ENCODE measurements at regions not wholly inside any gene's neighbourhood (a gene's known extent, or its start where the extent isn't known, plus 50 kb on each side); places are given as distances from the start of the nearest gene placed in this dataset.
A peak's percentile ranks its signal among the peaks of the same experiment; 100 is the strongest.

GRCh38 chr2:128868686-128869551 lies 550.3 kb upstream of the HS6ST1 start:
- FAIRE-seq (no peak), DNase-seq (ENCODE audit: low spot score) (no peak), ATAC-seq (no peak)
- TF ChIP-seq CREB1 (IDR thresholded peaks at IDR 0.05) (peak; percentile 52), CREB1 (CRISPR knock-in tag; IDR thresholded peaks at IDR 0.05) (no peak), YEATS4 (CRISPR knock-in tag; IDR thresholded peaks at IDR 0.05; ENCODE audit: borderline replicate concordance) (no peak)
- intact Hi-C loops (cut with micrococcal nuclease; ENCODE audit: unreplicated experiment): no loop called here
- H3K36me3 ChIP-seq (replicated peaks in 1 of 2; ENCODE audit: control insufficient read depth in 1 of 2, insufficient read depth in 2 of 2, low read length in 2 of 2): no peaks in the 10 kb centered on the region
- no peaks in the 10 kb centered on the region for H4K20me1 ChIP-seq (ENCODE audit: insufficient read depth, low read length)
- H3K9ac ChIP-seq (ENCODE audit: insufficient read depth, low read depth, low read length): no peak overlapping the region
- H3K4me2 ChIP-seq (ENCODE audit: low read depth, low read length): no peak overlapping the region
- no peaks in the 10 kb centered on the region for H3K4me1 ChIP-seq (ENCODE audit: insufficient read depth, low read length)
- H2AFZ ChIP-seq (ENCODE audit: low read length): no peak overlapping the region
- ChIA-PET POLR2A (no interaction called here), CTCF (ENCODE audit: low intra/inter-chr PET ratio, low total read pairs) (no interaction called here)
- H3K9me3 ChIP-seq (ENCODE audit: low read length): no peaks in the 10 kb centered on the region
- in situ Hi-C loops (cut with HindIII; ENCODE audit: extremely low pct_ligation_motif_present, low pct_unique_long_range_greater_than_20kb): no loop called here
- peaks cover 0 to 20% of the 10 kb centered on the region in 2 experiments; a peak in 2 of 5 replicates for H3K27me3 ChIP-seq (ENCODE audit: control insufficient read depth in 1 of 2, insufficient read depth in 2 of 2, low read length in 2 of 2)
- WGBS (ENCODE audit: low lambda C conversion rate): 3% methylated on average over 7 of the region's 7 CpGs
- no TSS peak for BruUV-seq (replicated peaks)
- no peak overlapping the region for H3K4me3 ChIP-seq (replicated peaks in 1 of 3; ENCODE audit: insufficient read depth in 1 of 3, low read depth in 2 of 3, low read length in 3 of 3)
- no peaks in the 10 kb centered on the region for H3K79me2 ChIP-seq (ENCODE audit: insufficient read depth, low read length)
- no peak overlapping the region for H3K27ac ChIP-seq (ENCODE audit: extremely low read length, insufficient read depth, low read length)

- CTCF ChIA-PET (ENCODE audit: low intra/inter-chr PET ratio, low total read pairs): no interaction called here
- H3K4me3 ChIP-seq (replicated peaks in 1 of 3; ENCODE audit: insufficient read depth in 1 of 3, low read depth in 2 of 3, low read length in 3 of 3): no peak overlapping the region
- POLR2A ChIA-PET: no interaction called here
- no peaks in the 10 kb centered on the region for H4K20me1 ChIP-seq (ENCODE audit: insufficient read depth, low read length)
- peaks cover 0 to 23% of the 10 kb centered on the region in 2 experiments; a peak in 2 of 5 replicates for H3K27me3 ChIP-seq (ENCODE audit: control insufficient read depth in 1 of 2, insufficient read depth in 2 of 2, low read length in 2 of 2)
- no peak overlapping the region for H2AFZ ChIP-seq (ENCODE audit: low read length)
- H3K9me3 ChIP-seq (ENCODE audit: low read length): no peaks in the 10 kb centered on the region
- no peak for DNase-seq (ENCODE audit: low spot score)
- in situ Hi-C loops (cut with HindIII; ENCODE audit: extremely low pct_ligation_motif_present, low pct_unique_long_range_greater_than_20kb): no loop called here
- no peak overlapping the region for H3K9ac ChIP-seq (ENCODE audit: insufficient read depth, low read depth, low read length)
- FAIRE-seq: no peak
- H3K4me2 ChIP-seq (ENCODE audit: low read depth, low read length): no peak overlapping the region
- no peaks in the 10 kb centered on the region for H3K79me2 ChIP-seq (ENCODE audit: insufficient read depth, low read length)
- no peaks in the 10 kb centered on the region for H3K4me1 ChIP-seq (ENCODE audit: insufficient read depth, low read length)
- no peak for ATAC-seq
- intact Hi-C loops (cut with micrococcal nuclease; ENCODE audit: unreplicated experiment): no loop called here
- BruUV-seq (replicated peaks): no TSS peak
- 8% methylated on average over 5 of the region's 5 CpGs for WGBS (ENCODE audit: low lambda C conversion rate)
- H3K36me3 ChIP-seq (replicated peaks in 1 of 2; ENCODE audit: control insufficient read depth in 1 of 2, insufficient read depth in 2 of 2, low read length in 2 of 2): no peaks in the 10 kb centered on the region
- no peak overlapping the region for H3K27ac ChIP-seq (ENCODE audit: extremely low read length, insufficient read depth, low read length)
- TF ChIP-seq ZFP90 (CRISPR knock-in tag; IDR thresholded peaks at IDR 0.05; ENCODE audit: borderline replicate concordance) (no peak), FOXO1 (CRISPR knock-in tag; IDR thresholded peaks at IDR 0.05) (no peak), FOSL2 (CRISPR knock-in tag; IDR thresholded peaks at IDR 0.05) (no peak), TAF1 (CRISPR knock-in tag; IDR thresholded peaks at IDR 0.05) (no peak), RXRB (CRISPR knock-in tag; IDR thresholded peaks at IDR 0.05; ENCODE audit: borderline replicate concordance) (no peak), ZC3H13 (CRISPR knock-in tag; IDR thresholded peaks at IDR 0.05) (no peak), THRA (CRISPR knock-in tag; IDR thresholded peaks at IDR 0.05; ENCODE audit: borderline replicate concordance) (no peak), NR0B2 (CRISPR knock-in tag; IDR thresholded peaks at IDR 0.05) (no peak), ZNF343 (CRISPR knock-in tag; IDR thresholded peaks at IDR 0.05) (no peak), MTERF4 (CRISPR knock-in tag; IDR thresholded peaks at IDR 0.05) (no peak), PHF21A (CRISPR knock-in tag; IDR thresholded peaks at IDR 0.05) (no peak)
Observed at GRCh38 chr2:128874608-128875007, 555.9 kb upstream of the HS6ST1 start.
